Cardiac fibroblast (primary cell): ENCODE measurements at regions not wholly inside any gene's neighbourhood (a gene's known extent, or its start where the extent isn't known, plus 50 kb on each side); places are given as distances from the start of the nearest gene placed in this dataset.
A peak's percentile ranks its signal among the peaks of the same experiment; 100 is the strongest.
"Not testable (repeated sequence)": the region's sequence is repeated elsewhere in the genome, so short reads cannot be mapped to it uniquely, and the experiment has no call there.

Source experiments
- DNase-seq, 2 donors: peaks; one replicate each; pipeline versions ENCODE4 v3.0.0 to v3.0.0-alpha.2; 2010; ENCODE audit warnings: low read depth in 2 of 2
- H3K4me3 ChIP-seq, 2 donors: replicated peaks in 1 of 2; 1 replicate in 1 of 2; 2 replicates in 1 of 2; pipeline ENCODE4 v1.5.1; 2011; ENCODE audit warnings: low read depth in 2 of 2, low read length in 2 of 2, mild to moderate bottlenecking in 2 of 2, moderate library complexity in 1 of 2
- TF ChIP-seq, protein P1 (sequence below): IDR thresholded peaks from one replicate; pipeline ENCODE4 v1.5.1; 2011; ENCODE audit warnings: low read depth, mild to moderate bottlenecking, low read length, inconsistent platforms

DNA sequence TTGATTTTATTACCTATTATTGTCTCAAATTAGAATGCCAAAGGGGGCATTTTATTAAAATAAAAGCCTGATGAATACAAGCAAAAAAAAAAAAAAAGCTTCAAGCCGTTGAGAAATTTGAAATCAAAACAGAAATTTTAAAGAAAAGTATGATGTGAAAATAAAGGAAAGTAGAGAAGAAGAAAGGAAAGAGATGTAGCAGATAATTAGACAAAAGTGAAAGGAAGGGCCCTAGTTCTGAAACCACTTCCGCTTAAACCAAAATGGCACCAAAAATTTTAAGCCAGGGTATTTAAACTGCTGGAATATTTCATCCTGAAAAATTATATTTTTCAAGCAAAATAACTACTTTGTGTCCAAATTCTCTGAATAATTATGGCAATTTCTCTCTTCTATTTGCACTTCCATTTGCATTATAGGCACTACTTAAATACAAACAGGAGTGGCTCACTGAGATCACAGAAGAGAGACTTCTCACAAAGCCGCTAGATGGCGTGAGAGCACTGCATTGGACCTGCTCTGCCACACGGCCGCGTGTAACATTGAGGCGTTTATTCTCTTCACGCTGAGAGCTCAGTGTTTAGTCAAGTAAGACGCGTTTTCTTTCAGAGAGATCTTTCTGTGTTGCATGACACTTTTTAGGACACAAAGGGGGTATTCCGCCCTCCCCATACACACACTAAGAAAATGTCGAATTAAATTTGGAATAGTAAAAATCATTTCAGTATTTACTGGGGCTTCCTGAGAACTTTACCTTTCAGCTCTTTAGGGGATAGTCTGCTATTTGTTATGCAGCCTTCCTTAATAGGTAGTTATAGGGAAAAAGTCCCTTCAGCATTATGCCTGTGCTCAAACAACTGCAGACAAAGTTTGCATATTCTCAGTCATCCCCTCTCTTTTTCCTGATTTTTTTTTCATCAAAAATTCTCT lies 368.4 kb upstream of the CCNH start:
- TF ChIP-seq, protein P1, sequence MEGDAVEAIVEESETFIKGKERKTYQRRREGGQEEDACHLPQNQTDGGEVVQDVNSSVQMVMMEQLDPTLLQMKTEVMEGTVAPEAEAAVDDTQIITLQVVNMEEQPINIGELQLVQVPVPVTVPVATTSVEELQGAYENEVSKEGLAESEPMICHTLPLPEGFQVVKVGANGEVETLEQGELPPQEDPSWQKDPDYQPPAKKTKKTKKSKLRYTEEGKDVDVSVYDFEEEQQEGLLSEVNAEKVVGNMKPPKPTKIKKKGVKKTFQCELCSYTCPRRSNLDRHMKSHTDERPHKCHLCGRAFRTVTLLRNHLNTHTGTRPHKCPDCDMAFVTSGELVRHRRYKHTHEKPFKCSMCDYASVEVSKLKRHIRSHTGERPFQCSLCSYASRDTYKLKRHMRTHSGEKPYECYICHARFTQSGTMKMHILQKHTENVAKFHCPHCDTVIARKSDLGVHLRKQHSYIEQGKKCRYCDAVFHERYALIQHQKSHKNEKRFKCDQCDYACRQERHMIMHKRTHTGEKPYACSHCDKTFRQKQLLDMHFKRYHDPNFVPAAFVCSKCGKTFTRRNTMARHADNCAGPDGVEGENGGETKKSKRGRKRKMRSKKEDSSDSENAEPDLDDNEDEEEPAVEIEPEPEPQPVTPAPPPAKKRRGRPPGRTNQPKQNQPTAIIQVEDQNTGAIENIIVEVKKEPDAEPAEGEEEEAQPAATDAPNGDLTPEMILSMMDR: peak; percentile 83
- no peak overlapping the region for H3K4me3 ChIP-seq

DNA sequence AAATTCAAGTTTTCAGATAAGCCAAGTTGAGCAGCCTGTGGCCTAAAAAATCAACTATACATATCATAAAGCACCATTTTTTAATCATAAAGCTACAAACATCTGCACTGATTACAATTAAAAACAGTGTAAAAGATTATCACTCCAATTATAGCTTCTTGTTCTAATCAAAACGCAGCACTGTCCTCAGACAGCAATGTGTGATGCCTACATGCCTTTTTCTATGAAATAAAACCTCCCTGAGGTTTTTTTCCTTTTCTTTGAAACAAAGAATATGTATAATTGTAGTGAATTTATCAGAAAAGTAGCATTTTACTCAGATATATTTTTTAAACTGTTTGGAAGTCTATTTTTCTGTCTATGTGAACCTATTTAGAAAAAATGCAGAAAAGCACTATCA lies 366.1 kb upstream of the CCNH start:
- H3K4me3 ChIP-seq: no peak overlapping the region
- no peak for DNase-seq
- TF ChIP-seq, protein P1: no peak

More for the DNA sequence above, 368.4 kb upstream of the CCNH start:
- DNase-seq: peak; percentile 86 to 89

DNA sequence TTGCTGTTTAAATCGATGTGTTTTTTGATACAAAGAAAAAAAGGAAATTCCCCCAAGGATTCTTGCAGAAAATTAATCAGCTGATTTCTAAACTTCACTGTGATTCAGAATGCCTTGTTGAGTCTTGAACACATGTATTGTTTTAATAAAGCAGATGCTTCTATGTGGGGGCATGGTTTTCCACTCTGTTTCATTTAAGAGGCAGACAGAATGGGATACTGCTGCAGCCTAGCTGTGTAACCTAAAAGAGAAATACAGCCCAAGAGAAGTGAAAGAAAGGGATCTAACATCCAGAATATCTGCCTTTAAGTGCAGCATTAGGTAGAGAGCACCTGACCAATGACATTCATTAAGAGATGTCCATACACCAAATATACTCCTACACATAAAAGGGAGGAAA lies 365.1 kb upstream of the CCNH start:
- no peak for DNase-seq
- no peak overlapping the region for H3K4me3 ChIP-seq
- TF ChIP-seq, protein P1: no peak

DNA sequence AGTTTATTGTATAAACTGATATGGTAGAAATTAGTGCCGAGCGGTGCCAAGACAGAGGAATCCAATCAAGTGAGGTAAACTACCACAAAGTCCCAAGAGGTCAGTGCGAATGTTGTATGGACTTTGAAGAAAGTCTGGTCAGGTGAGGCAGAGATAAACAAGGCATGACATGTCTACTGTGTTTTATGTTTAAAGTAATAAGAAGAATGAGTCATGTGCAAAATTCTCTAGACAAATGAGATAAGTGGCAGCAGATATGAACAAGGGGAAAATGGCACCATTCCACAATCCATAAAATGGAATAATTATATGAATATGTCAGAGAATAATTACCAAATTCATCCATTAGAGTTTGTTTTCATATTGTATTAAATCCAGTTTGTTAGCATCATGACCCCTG lies 364.1 kb upstream of the CCNH start:
- no peak for DNase-seq
- H3K4me3 ChIP-seq: no peak overlapping the region
- TF ChIP-seq, protein P1: no peak

DNA sequence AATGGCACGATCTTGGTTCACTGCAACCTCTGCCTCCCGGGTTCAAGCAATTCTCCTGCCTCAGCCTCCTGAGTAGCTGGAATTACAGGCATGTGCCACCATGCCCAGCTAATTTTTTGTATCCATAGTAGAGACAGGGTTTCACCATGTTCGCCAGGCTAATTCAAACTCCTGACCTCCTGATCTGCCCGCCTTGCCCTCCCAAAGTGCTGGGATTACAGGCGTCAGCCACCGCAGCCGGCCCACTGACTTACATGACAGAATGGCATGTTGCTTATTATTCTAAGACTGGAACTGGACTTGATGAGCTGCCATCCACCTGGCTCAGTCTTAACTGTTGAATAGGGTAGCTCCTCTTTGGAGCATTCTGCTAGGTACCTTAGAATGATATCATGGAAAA lies 363.6 kb upstream of the CCNH start:
- not testable (repeated sequence) for H3K4me3 ChIP-seq, DNase-seq

DNA sequence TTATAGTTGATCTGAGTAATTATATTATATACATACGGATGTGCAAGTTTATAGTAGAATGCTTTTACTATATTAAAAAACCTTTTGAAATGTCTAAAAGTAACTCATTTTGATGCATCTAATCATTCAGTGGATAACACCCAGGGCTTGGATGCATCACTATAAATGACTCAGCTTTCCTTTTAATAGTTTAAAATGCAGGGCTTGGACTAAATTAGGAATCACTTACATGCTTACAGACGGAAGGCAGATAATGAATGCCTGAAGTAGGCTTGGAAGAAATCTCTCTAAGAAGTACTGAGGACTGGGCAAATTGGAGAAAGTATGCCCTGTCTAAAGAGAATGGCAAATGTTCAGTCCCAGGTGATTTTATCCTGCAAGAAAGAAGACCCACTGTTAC lies 362.5 kb upstream of the CCNH start:
- H3K4me3 ChIP-seq: no peak overlapping the region
- TF ChIP-seq, protein P1: no peak
- DNase-seq: no peak

DNA sequence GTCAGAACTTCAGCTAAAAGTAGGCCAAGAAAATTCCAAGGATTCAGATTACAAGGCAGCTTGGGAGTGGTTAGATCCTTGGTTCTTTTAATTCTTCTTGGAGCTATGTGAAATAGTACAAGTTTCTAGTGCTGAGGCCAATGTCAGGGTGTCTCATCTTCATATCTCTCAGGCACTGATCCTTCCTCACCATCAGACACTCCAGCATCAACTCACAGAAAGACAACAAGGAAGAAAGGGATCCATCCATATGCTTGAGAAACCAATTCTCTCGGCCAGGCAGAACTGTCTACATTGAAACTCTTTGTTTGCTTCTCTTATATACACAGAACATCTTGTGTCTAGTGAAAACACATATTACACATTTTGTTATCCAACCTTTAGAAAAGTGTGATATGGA lies 362.1 kb upstream of the CCNH start:
- TF ChIP-seq, protein P1: no peak
- DNase-seq: no peak
- no peak overlapping the region for H3K4me3 ChIP-seq
